ENCODE measurements at regions not wholly inside any gene's neighbourhood (a gene's known extent, or its start where the extent isn't known, plus 50 kb on each side); places are given as distances from the start of the nearest gene placed in this dataset.
"Not testable (repeated sequence)": the region's sequence is repeated elsewhere in the genome, so short reads cannot be mapped to it uniquely, and the experiment has no call there.

- peak; percentile 42 for DNase-seq
Measured at GRCh38 chr13:110044551-110045111, 258.2 kb upstream of the IRS2 start.

DNA sequence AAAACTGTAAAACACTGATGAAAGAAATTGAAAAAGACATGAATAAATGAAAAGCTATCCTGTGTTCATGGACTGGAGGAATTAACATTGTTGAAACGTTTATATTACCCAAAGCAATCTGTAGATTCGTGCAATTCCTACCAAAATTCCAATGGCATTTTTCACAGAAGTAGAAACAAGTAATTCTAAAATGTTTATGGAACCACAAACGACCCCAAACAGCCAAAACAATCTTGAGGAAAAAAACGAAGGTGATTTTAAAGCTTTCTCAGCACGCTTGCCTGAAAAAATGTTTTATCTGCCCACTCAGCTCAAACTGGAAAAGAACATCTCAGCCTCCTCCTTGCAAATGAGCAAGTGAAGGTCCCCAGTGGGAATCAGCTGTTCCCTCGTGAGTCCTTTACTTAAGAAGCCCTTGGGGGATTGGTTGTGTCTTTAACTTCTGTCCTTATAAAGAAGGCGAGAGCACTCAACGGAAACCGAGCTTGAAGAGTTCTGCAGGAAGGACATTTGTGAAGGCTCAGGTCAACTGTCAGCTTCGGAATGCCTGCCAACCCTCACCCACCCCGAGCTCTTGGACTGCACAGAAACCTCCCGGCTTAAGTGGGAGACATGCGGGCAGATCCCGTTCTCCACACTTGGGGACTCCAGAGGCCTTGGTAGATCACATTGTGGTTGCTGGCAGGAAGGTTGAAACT is 256.0 kb upstream of the IRS2 start:
- no peak for DNase-seq

DNA sequence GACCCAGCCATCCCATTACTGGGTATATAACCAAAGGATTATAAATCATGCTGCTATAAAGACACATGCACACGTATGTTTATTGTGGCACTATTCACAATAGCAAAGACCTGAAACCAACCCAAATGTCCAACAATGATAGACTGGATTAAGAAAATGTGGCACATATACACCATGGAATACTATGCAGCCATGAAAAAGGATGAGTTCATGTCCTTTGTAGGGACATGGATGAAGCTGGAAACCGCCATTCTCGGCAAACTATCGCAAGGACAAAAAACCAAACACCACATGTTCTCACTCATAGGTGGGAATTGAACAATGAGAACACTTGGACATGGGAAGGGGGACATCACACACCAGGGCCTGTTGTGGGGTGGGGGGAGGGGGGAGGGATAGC is 255.3 kb upstream of the IRS2 start:
- not testable (repeated sequence) for DNase-seq

- no peak for DNase-seq
Measured at GRCh38 chr13:110037925-110038573, 251.7 kb upstream of the IRS2 start.

GRCh38 chr13:110036060-110036459 is 249.7 kb upstream of the IRS2 start:
- no peak for DNase-seq

GRCh38 chr13:110034031-110034549 is 247.7 kb upstream of the IRS2 start:
- no peak for DNase-seq

GRCh38 chr13:110032969-110033368 is 246.6 kb upstream of the IRS2 start:
- no peak for DNase-seq

DNA sequence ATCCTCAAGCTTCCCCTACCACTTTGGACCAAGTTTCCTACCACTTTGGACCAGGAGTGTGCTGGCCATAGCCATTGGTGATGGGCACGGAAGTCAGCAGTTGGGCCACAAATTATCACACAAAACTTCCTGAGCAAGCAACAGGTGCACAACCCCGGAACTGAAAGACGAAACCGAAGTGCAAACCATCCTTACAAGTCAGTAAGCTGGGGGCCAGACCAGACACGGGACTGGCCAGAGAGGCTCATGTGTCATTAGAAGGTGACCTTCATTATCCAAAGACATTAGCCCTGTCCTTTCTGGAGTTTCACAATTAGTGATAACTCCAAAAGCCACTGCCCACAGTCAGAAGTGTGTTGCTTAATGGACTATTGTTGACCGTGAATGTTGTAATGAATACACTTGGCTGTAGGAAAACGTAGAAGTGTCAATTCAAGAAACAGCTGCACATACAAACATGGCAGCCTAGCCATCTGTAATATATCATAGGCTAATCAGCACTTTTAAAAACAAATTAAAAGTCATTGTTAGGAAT is 244.1 kb upstream of the IRS2 start:
- DNase-seq, result no peak

GRCh38 chr13:110028838-110029621 is 242.6 kb upstream of the IRS2 start:
- no peak for DNase-seq

DNA sequence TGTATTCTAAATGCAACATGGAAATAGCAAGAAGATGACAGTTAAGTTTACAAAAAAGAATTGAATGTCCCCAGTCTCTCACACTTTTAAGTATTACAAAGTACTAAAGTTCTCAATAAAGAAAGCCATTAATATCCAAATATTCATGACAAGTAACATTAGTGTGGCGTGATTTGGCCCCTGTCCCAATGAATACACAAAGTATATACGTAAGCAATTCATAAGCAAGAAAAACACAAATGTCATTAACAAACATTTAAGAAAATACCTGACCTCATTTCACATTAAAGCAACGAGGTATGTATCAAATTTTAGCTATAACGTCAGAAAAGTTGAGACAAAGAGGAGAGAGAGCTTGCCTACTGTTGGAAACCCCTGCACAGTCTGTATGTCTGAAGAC is 241.9 kb upstream of the IRS2 start:
- no peak for DNase-seq

DNA sequence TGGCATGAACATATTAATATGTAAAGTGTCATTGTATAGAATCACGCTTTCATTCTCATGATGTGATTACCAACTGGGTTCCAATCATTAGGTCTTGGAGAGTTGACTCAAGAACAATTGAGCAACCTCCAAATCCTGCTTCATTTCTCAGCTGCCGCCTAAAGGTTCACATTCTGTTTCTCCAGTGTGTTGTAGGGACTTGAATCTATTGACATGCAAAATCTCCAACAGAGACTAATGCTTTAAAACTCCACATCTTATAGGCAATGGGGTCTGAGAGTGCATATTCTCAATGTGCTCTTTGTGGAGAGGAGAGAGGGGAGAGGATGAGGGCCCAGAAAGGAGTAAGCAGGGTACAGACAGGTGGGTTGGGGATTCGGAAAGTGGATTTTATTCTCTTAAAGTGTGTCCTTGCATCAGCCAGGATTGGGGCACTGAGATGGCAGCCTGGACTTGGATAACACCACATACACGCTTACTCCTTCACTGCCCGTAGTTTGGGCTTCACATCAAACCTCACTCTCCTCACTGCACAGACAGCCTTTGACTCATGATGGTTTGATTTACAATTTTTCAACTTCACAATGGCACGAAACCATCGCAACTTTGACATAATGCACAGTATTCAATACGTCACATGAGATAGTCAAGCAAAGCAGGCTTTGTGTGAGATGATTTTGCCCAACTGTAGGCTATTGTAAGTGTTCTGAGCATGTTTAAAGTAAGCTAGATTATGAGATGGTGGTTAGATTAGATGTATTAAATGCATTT is 241.3 kb upstream of the IRS2 start:
- no peak for DNase-seq

- no peak for DNase-seq
Measured at GRCh38 chr13:110024645-110024980, 238.2 kb upstream of the IRS2 start.

GRCh38 chr13:110023729-110024644 is 237.6 kb upstream of the IRS2 start:
- peak; percentile 65 for DNase-seq

DNA sequence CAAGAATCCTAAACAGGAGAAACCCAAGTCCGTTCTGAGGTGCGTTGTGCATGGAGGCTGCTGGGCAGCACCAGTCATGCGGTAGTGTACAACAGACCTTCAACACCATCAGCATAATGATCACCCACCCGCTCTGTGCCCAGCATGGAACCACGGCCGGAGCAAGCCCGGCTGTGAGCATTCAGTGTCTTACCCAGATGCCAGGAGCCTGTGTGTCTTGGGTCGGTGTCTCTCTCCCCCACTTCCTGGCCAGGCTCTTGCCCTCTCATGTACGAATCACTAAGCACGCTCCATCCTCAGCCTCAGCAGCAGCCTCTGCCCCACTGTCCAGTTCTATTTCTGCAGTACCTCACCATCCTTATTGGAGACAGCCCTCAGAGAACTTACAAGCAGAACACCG is 231.6 kb upstream of the IRS2 start:
- DNase-seq, result no peak

DNA sequence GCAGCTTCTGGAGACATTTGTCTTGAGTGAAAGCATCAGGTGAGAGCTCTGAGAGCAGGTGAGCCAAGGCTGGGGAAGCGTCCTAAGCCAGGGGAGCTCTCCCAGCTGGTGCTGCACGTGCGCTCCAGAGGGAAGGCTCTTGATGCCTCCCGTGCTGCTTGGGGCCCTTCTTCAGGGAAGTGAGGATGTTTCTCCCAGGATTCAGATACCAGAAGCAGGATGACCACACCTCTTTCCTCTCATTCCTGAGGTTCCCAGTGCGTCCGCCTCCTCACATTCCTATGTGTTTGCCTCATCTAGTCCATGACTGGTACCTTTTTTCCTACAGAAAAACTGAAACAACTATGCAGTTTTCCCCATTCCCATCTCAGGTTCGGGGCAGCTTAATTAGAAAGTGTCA is 231.0 kb upstream of the IRS2 start:
- DNase-seq, result no peak

DNA sequence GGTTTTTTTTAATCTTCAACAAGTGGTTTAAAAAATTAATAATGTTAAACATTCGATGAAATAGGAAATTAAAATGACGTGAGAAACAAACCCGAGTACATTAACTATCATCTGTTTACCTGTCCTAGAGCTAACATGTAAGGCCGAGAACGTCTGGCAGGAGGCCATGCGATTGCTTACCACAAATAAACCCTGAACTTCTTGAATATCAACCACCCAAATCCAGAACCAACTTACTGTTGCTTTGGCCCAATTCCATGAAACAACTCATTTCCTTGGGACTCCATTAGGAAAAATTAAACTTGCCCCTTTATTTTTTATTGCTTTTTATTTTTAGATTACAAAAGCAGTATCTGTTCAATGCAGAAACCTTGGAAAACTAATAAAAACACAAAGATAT is 228.9 kb upstream of the IRS2 start:
- DNase-seq, result peak; percentile 84

GRCh38 chr13:110014719-110015118 is 228.3 kb upstream of the IRS2 start:
- peak; percentile 92 for DNase-seq

- DNase-seq, result no peak
Measured at GRCh38 chr13:110012102-110012739, 225.8 kb upstream of the IRS2 start.

- peak; percentile 20 for DNase-seq
Measured at GRCh38 chr13:110010404-110011138, 224.2 kb upstream of the IRS2 start.

DNA sequence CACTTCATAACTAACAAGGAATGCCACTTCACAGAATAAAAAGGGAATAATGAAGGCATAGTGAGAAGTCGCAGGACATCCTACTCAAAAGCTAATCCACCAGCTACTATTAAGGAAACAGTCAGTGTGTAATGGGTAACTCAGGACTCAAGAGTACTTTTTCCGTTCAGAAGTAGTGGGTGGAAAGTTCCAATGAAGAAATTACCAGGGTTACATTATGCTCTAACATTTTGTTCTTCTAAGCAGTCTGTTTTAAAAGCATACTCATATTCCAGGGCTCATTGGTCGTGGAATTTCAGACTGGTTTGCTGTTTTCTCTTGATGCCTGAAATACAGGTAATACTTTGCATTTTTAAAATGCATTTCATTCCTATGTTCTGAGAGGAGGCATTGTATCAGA is 222.4 kb upstream of the IRS2 start:
- no peak for DNase-seq

All from NCI-H345 (cell line).